Embryonic facial prominence (tissue), 1 donor: ENCODE measurements at regions not wholly inside any gene's neighbourhood (a gene's known extent, or its start where the extent isn't known, plus 50 kb on each side); places are given as distances from the start of the nearest gene placed in this dataset.

Experiments
- DNase-seq: peaks from one replicate; pipeline ENCODE4 v3.0.0-alpha.2; 2016; ENCODE audit errors: extremely low spot score

GRCh38 chr12:89995870-89996269, 287.2 kb upstream of the ATP2B1 start:
- DNase-seq, result no peak

- no peak for DNase-seq
Observed at GRCh38 chr12:89994911-89995310, 286.3 kb upstream of the ATP2B1 start.

DNA sequence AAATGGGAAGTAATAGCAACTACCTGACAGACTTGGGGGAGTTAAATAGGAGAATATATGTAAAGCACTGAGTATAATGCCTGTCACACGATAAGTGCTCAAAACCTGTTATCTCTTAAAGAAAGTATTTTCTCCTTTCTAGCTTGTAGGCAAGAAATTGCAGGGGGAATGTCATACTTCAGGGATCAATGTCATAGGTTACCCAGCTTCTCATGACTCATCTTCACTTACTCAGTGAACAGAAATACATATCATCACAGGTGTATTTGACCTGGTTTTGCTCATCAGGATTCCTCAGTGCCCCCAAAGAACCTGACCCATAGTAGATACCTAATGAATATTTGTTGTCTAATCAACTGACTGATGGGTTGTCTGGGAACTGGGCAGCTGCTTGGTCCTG, 285.0 kb upstream of the ATP2B1 start:
- DNase-seq, result no peak

GRCh38 chr12:89992668-89993451, 284.2 kb upstream of the ATP2B1 start:
- DNase-seq, result no peak

- DNase-seq, result no peak
Observed at GRCh38 chr12:89991807-89992590, 283.4 kb upstream of the ATP2B1 start.

- no peak for DNase-seq
Observed at GRCh38 chr12:89988188-89988915, 279.7 kb upstream of the ATP2B1 start.

DNA sequence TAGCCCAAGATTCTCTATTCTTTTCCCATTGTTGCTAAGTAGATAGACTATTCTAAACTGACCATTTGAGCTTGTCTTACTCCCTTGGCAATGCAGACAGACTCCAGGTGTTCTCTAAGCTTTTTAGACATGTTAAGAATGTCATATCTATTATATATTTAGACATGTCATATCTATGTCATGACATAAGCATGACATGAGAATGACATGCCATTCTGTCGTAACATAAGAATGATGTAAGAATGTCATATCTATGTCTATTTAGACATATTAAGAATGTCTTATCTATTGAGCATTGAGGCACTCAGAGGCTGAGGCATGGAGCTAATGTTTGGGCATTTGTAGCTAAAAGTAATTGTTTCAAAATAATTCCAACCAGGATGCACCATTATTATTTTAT, 277.3 kb upstream of the ATP2B1 start:
- no peak for DNase-seq

GRCh38 chr12:89984846-89985245, 276.2 kb upstream of the ATP2B1 start:
- DNase-seq, result no peak

DNA sequence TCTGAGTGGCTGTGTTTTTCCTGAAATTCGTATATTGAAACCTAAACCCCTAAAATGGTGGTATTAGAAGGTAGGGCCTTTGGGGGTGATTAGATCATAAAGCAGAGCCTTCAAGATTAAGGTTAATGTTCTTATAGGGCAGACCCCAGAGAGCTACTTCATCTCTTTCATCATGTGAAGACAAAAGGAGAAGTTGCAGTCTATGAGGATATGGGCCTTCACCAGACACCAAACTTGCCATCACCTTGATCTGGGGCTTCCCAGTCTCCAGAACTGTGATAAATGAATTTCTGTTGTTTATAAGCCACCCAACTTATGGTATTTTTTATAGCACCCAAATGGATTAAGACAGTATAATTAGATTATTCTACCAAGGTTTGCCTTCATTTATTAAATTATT, 275.0 kb upstream of the ATP2B1 start:
- DNase-seq, result no peak

- DNase-seq, result no peak
Observed at GRCh38 chr12:89980236-89980635, 271.6 kb upstream of the ATP2B1 start.

DNA sequence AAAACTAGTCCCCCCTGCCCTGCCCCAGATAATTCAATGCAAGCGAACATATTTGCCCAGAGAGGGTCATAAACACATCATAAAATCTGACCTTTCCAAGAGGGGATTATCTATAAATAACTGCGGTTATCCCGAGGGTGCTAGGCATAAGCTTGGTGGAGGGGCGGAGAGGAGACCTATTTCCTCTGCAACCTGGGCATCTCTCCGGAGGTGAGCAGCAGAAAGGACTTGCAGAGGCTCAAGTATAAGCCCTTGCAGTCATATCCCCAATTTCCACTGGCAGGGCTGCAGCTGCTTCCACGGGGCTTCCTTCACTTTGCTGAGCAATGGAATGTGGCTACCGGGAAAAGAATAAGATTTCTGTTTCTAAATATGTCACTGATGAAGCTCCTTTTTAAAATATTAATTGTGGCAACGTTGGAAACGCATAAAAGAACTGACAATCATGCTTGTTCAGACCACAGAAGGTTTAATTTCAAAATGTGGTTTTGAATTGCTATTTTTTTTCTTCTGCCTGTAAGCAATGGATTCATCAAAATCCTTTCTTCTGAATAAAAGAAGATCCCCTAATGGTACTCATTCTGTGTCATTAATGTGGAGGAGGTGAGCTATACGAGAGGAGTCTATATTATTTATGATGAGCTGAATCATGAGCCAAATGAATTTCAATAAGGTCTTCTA, 268.9 kb upstream of the ATP2B1 start:
- no peak for DNase-seq

GRCh38 chr12:89976866-89977265, 268.2 kb upstream of the ATP2B1 start:
- no peak for DNase-seq

GRCh38 chr12:89975574-89975973, 266.9 kb upstream of the ATP2B1 start:
- no peak for DNase-seq

DNA sequence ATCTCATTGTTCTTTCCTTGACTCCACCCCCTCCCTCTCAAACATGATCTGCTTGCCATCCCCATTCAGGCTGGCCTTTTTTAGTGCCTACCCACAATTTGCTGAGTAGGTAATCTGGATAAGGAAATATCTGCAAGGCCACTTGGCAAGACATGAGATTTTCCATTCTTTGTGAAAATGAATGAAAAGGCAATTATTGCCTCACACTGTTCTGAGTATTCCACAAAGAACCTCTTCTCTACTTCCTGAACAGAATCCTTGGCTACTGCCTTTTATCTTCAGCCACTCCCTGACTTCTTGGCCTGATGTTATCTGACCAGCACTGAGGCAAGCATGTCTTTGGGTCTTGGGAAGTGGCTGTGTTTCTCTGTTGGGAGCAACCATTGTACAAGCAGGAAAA, 263.2 kb upstream of the ATP2B1 start:
- no peak for DNase-seq

DNA sequence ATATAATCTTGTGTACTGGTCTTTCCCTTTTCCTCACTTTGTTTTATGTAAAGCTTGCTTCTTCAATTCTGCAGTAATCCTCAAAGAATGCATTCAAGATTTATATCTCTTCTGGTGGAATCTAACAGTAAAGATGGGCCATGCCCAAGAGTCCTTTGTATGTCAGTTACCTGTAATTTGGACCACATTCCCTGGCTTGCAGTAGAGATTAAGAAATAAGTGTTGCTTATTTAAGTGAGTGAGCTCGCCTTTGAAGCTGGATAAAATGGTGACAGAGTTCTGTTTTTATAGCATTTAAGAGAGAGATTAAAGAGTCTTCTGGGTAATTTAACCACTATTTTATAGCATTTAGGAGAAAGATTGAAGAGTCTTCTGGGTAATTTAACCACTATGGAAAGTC, 262.1 kb upstream of the ATP2B1 start:
- DNase-seq, result no peak

DNA sequence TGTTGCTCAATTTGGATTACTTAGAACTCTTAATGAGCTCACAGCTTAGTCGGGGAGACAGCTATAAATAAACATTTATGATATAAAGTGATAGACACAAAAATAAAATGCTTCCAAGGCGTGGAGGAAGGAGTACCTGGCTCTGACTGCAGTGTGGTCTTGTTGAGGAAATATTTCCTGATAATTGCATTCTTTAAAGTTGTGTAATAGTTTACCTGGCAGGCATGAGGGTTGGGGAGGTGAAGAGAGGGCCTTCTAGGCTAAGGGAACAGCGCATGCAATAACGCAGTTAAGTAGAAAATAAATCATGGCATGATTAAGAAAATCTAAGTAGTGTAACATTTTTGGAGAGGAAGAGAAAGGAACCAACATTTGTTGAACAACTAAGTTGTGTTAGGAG, 260.5 kb upstream of the ATP2B1 start:
- no peak for DNase-seq

DNA sequence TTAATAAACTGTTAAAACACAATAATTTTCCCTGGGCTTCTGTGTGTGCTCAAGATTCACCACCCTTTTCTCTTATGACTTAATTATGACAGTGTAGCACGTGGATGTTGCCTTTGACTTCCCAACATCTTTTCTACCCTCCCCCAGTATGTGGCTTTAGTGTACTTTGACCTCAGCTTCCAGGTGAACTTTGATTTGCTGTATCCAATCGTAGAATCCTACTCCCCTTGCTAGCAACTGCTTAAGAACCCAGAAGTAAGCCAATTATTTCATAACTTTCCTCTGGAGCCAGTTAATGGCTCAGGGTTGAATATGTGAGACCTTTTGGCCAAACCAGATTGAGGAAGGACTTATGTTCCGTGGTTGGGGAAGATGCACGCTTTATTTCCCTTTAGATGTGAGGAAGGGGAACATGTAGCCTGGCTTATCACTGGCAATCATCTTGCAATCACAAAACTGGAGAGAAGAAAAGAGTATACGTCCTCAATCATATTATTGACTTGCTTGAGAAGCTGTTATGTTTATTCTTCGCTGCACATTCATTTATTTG, 259.6 kb upstream of the ATP2B1 start:
- no peak for DNase-seq

GRCh38 chr12:89966495-89967240, 258.0 kb upstream of the ATP2B1 start:
- no peak for DNase-seq

- no peak for DNase-seq
Observed at GRCh38 chr12:89965993-89966392, 257.4 kb upstream of the ATP2B1 start.

GRCh38 chr12:89962648-89963047, 254.0 kb upstream of the ATP2B1 start:
- no peak for DNase-seq
